HEK293 (cell line): ENCODE measurements at regions not wholly inside any gene's neighbourhood (a gene's known extent, or its start where the extent isn't known, plus 50 kb on each side); places are given as distances from the start of the nearest gene placed in this dataset.

Experiments
- CTCF ChIA-PET: fragments of 350-600 bp; formaldehyde crosslinking; extraction: SDS; loops from one replicate; lab custom pipeline; 2021; ENCODE audit warnings: antibody characterized with exemption; lab: Yijun Ruan, JAX
- POLR2A ChIA-PET: fragments of 300-600 bp; formaldehyde crosslinking; extraction: SDS; loops from one replicate; lab custom pipeline; 2020; ENCODE audit warnings: antibody characterized with exemption, inconsistent platforms; lab: Yijun Ruan, JAX
- H3K27ac ChIP-seq: fragments of 200-500 bp; sonication (Bioruptor generic); 2 replicates; pipeline ENCODE4 v1.5.1; 2014; ENCODE audit warnings: low read depth, low read length, control low read depth, inconsistent platforms; ENCODE audit errors: extremely low read depth
- H3K36me3 ChIP-seq, 2 experiments: fragments of 200-500 bp in 1 of 2; sonication (Bioruptor generic) in 1 of 2; 1 replicate in 1 of 2; 2 replicates in 1 of 2; pipeline ENCODE4 v1.5.1; 2014 to 2017; ENCODE audit warnings: inconsistent platforms in 2 of 2, low read length in 2 of 2; ENCODE audit not compliant: control insufficient read depth in 2 of 2, insufficient read depth in 1 of 2
- H3K4me1 ChIP-seq: fragments of 200-500 bp; sonication (Bioruptor generic); 2 replicates; pipeline ENCODE4 v1.5.1; 2014; ENCODE audit warnings: mild to moderate bottlenecking, low read length, inconsistent platforms; ENCODE audit not compliant: control insufficient read depth, insufficient read depth
- H3K4me3 ChIP-seq: 2 replicates; pipeline ENCODE4 v1.5.1; 2011; ENCODE audit warnings: low read depth, mild to moderate bottlenecking, control low read depth, low read length, moderate library complexity
- H3K9me3 ChIP-seq: fragments of 200-500 bp; sonication (Bioruptor generic); 2 replicates; pipeline ENCODE4 v1.5.1; 2014; ENCODE audit warnings: low read depth, low read length, inconsistent platforms; ENCODE audit not compliant: control insufficient read depth, insufficient read depth
- IKZF3 ChIP-seq: fragments of 450-650 bp; IDR thresholded peaks from 2 replicates; pipeline ENCODE4 v1.5.0; 2018; ENCODE audit warnings: missing biosample characterization, mild to moderate bottlenecking, missing genetic modification characterization, moderate library complexity
- KLF1 ChIP-seq: fragments of 450-650 bp; formaldehyde crosslinking; IDR thresholded peaks from 2 replicates; pipeline ENCODE4 v1.5.1; 2016; ENCODE audit warnings: missing biosample characterization, missing genetic modification characterization
- KLF9 ChIP-seq: fragments of 450-650 bp; formaldehyde crosslinking; IDR thresholded peaks from 2 replicates; pipeline ENCODE4 v1.5.1; 2016; ENCODE audit warnings: missing biosample characterization, missing genetic modification characterization, low read depth
- MEIS1 ChIP-seq: sonication (generic); formaldehyde crosslinking; IDR thresholded peaks from 2 replicates; pipeline ENCODE4 v1.8.1; 2022; ENCODE audit warnings: missing genetic modification reagents, mild to moderate bottlenecking, borderline replicate concordance
- ZIC2 ChIP-seq: fragments of 450-650 bp; formaldehyde crosslinking; IDR thresholded peaks from 2 replicates; pipeline ENCODE4 v1.5.1; 2016; ENCODE audit warnings: missing biosample characterization, missing genetic modification characterization
- ZNF112 ChIP-seq: fragments of 450-650 bp; formaldehyde crosslinking; IDR thresholded peaks from 2 replicates; pipeline ENCODE4 v1.5.0; 2017; ENCODE audit warnings: missing biosample characterization, missing genetic modification characterization
- ZNF239 ChIP-seq: fragments of 450-650 bp; formaldehyde crosslinking; IDR thresholded peaks from 2 replicates; pipeline ENCODE4 v1.5.1; 2016; ENCODE audit warnings: missing biosample characterization, missing genetic modification characterization
- ZNF510 ChIP-seq: fragments of 450-650 bp; formaldehyde crosslinking; IDR thresholded peaks from 2 replicates; pipeline ENCODE4 v1.5.1; 2018; ENCODE audit warnings: mild to moderate bottlenecking, missing genetic modification characterization, missing biosample characterization; ENCODE audit not compliant: insufficient replicate concordance
- ZNF549 ChIP-seq: fragments of 450-650 bp; IDR thresholded peaks from 2 replicates; pipeline ENCODE4 v1.5.1; 2018; ENCODE audit warnings: missing biosample characterization, missing genetic modification characterization, mild to moderate bottlenecking, inconsistent platforms, moderate library complexity
- ZNF624 ChIP-seq: fragments of 450-650 bp; formaldehyde crosslinking; IDR thresholded peaks from 2 replicates; pipeline ENCODE4 v1.5.1; 2017; ENCODE audit warnings: missing biosample characterization, missing genetic modification characterization
- ZNF660 ChIP-seq: fragments of 450-650 bp; IDR thresholded peaks from 2 replicates; pipeline ENCODE4 v1.5.1; 2018; ENCODE audit warnings: missing biosample characterization, mild to moderate bottlenecking, missing genetic modification characterization
- ZNF776 ChIP-seq: fragments of 450-650 bp; formaldehyde crosslinking; IDR thresholded peaks from 2 replicates; pipeline ENCODE4 v1.5.0; 2017; ENCODE audit warnings: missing biosample characterization, missing genetic modification characterization, borderline replicate concordance
- ZNF777 ChIP-seq: fragments of 450-650 bp; formaldehyde crosslinking; IDR thresholded peaks from 2 replicates; pipeline ENCODE4 v1.5.1; 2017; ENCODE audit warnings: missing biosample characterization, missing genetic modification characterization, borderline replicate concordance
- ZNF785 ChIP-seq: fragments of 450-650 bp; formaldehyde crosslinking; IDR thresholded peaks from 2 replicates; pipeline ENCODE4 v1.5.1; 2016; ENCODE audit warnings: missing biosample characterization, missing genetic modification characterization
- TF ChIP-seq, protein P1 (sequence below): IDR thresholded peaks from 2 replicates; pipeline ENCODE4 v1.6.1; 2011; ENCODE audit warnings: mild to moderate bottlenecking, low read depth, low read length, borderline replicate concordance
- TF ChIP-seq, protein P2 (sequence below): fragments of 450-650 bp; formaldehyde crosslinking; IDR thresholded peaks from 2 replicates; pipeline ENCODE4 v1.5.1; 2016; ENCODE audit warnings: missing biosample characterization, missing genetic modification characterization
- TF ChIP-seq, protein P3 (sequence below): fragments of 450-650 bp; formaldehyde crosslinking; IDR thresholded peaks from 2 replicates; pipeline ENCODE4 v1.5.1; 2016; ENCODE audit warnings: missing biosample characterization, missing genetic modification characterization, low read depth
- TF ChIP-seq, protein P4 (sequence below): fragments of 450-650 bp; formaldehyde crosslinking; conservative IDR thresholded peaks from 2 replicates; pipeline ENCODE4 v1.5.1; 2016; ENCODE audit warnings: low read depth, missing biosample characterization, missing genetic modification characterization
- TF ChIP-seq, protein P5 (sequence below): fragments of 450-650 bp; formaldehyde crosslinking; IDR thresholded peaks from 2 replicates; pipeline ENCODE4 v1.5.1; 2016; ENCODE audit warnings: missing biosample characterization, missing genetic modification characterization

DNA sequence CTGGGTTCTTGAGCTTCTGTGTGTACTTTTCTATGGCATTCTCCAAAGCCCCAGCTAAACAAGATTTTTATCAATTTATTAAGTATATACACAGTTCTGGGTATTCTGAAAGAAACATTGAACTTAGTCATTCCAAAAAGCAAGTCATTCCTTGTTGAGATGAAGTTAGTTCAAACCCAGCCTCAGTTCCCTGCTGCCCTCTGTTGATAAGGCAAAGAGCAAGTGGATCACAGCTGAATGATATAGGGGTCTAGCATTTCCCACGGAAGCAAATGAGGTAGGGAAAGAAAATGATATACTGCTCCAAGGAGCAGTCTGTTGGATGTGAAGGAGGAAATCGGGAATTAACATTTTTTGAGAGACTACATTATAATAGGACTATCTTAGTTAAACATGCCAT lies 841.8 kb upstream of the TENM4 start:
- POLR2A ChIA-PET: no interaction called here
- no peaks in the 10 kb centered on the region for H3K36me3 ChIP-seq
- CTCF ChIA-PET: no interaction called here
- no peaks in the 10 kb centered on the region for H3K9me3 ChIP-seq
- TF ChIP-seq ZNF660 (tag by site-specific recombination): no peak
- no peak for TF ChIP-seq ZNF785 (tag by site-specific recombination)
- TF ChIP-seq KLF9 (tag by site-specific recombination): no peak
- no peak for TF ChIP-seq MEIS1
- TF ChIP-seq ZNF239 (tag by site-specific recombination): no peak
- TF ChIP-seq, protein P1, sequence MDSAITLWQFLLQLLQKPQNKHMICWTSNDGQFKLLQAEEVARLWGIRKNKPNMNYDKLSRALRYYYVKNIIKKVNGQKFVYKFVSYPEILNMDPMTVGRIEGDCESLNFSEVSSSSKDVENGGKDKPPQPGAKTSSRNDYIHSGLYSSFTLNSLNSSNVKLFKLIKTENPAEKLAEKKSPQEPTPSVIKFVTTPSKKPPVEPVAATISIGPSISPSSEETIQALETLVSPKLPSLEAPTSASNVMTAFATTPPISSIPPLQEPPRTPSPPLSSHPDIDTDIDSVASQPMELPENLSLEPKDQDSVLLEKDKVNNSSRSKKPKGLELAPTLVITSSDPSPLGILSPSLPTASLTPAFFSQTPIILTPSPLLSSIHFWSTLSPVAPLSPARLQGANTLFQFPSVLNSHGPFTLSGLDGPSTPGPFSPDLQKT: no peak
- TF ChIP-seq, protein P2, sequence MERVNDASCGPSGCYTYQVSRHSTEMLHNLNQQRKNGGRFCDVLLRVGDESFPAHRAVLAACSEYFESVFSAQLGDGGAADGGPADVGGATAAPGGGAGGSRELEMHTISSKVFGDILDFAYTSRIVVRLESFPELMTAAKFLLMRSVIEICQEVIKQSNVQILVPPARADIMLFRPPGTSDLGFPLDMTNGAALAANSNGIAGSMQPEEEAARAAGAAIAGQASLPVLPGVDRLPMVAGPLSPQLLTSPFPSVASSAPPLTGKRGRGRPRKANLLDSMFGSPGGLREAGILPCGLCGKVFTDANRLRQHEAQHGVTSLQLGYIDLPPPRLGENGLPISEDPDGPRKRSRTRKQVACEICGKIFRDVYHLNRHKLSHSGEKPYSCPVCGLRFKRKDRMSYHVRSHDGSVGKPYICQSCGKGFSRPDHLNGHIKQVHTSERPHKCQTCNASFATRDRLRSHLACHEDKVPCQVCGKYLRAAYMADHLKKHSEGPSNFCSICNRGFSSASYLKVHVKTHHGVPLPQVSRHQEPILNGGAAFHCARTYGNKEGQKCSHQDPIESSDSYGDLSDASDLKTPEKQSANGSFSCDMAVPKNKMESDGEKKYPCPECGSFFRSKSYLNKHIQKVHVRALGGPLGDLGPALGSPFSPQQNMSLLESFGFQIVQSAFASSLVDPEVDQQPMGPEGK (tag by site-specific recombination): no peak
- TF ChIP-seq, protein P3, sequence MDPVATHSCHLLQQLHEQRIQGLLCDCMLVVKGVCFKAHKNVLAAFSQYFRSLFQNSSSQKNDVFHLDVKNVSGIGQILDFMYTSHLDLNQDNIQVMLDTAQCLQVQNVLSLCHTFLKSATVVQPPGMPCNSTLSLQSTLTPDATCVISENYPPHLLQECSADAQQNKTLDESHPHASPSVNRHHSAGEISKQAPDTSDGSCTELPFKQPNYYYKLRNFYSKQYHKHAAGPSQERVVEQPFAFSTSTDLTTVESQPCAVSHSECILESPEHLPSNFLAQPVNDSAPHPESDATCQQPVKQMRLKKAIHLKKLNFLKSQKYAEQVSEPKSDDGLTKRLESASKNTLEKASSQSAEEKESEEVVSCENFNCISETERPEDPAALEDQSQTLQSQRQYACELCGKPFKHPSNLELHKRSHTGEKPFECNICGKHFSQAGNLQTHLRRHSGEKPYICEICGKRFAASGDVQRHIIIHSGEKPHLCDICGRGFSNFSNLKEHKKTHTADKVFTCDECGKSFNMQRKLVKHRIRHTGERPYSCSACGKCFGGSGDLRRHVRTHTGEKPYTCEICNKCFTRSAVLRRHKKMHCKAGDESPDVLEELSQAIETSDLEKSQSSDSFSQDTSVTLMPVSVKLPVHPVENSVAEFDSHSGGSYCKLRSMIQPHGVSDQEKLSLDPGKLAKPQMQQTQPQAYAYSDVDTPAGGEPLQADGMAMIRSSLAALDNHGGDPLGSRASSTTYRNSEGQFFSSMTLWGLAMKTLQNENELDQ: no peak
- TF ChIP-seq IKZF3 (tag by site-specific recombination): no peak
- TF ChIP-seq ZNF776 (tag by site-specific recombination): no peak
- TF ChIP-seq, protein P4, sequence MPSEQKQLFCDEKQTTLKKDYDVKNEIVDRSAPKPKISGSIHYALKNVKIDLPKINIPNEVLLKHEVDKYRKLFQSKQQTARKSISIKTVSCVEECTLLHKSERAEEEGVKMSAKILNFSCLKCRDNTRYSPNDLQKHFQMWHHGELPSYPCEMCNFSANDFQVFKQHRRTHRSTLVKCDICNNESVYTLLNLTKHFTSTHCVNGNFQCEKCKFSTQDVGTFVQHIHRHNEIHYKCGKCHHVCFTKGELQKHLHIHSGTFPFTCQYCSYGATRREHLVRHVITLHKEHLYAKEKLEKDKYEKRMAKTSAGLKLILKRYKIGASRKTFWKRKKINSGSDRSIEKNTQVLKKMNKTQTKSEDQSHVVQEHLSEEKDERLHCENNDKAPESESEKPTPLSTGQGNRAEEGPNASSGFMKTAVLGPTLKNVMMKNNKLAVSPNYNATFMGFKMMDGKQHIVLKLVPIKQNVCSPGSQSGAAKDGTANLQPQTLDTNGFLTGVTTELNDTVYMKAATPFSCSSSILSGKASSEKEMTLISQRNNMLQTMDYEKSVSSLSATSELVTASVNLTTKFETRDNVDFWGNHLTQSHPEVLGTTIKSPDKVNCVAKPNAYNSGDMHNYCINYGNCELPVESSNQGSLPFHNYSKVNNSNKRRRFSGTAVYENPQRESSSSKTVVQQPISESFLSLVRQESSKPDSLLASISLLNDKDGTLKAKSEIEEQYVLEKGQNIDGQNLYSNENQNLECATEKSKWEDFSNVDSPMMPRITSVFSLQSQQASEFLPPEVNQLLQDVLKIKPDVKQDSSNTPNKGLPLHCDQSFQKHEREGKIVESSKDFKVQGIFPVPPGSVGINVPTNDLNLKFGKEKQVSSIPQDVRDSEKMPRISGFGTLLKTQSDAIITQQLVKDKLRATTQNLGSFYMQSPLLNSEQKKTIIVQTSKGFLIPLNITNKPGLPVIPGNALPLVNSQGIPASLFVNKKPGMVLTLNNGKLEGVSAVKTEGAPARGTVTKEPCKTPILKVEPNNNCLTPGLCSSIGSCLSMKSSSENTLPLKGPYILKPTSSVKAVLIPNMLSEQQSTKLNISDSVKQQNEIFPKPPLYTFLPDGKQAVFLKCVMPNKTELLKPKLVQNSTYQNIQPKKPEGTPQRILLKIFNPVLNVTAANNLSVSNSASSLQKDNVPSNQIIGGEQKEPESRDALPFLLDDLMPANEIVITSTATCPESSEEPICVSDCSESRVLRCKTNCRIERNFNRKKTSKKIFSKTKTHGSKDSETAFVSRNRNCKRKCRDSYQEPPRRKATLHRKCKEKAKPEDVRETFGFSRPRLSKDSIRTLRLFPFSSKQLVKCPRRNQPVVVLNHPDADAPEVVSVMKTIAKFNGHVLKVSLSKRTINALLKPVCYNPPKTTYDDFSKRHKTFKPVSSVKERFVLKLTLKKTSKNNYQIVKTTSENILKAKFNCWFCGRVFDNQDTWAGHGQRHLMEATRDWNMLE (tag by site-specific recombination): no peak
- no peak overlapping the region for H3K27ac ChIP-seq
- H3K4me3 ChIP-seq: no peak overlapping the region
- no peaks in the 10 kb centered on the region for H3K4me1 ChIP-seq

DNA sequence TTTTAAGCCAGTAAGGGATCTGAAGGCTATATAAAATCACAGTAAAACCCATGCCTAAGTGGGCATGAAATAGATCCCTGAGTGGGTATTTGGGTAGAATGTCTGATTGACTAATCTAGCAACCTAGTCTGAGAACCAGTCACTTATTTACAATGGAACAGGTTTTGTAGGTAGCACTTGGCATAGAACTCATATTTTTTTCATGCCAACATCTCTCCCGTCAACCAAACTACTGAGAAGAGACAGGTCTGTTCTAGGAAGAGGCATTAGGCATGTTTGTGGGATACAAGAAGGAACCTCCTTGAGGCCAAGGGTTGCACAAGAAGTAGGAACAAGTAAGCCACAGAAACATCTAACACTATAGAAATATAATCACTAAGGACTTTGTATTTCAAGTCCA lies 840.4 kb upstream of the TENM4 start:
- no peaks in the 10 kb centered on the region for H3K36me3 ChIP-seq
- H3K4me3 ChIP-seq: no peak overlapping the region
- H3K27ac ChIP-seq: no peak overlapping the region
- H3K4me1 ChIP-seq: no peaks in the 10 kb centered on the region
- ChIA-PET POLR2A (no interaction called here), CTCF (no interaction called here)
- H3K9me3 ChIP-seq: no peaks in the 10 kb centered on the region
- no peak for TF ChIP-seq ZNF777 (tag by site-specific recombination)
- TF ChIP-seq KLF1 (tag by site-specific recombination): no peak
- no peak for TF ChIP-seq ZNF510 (tag by site-specific recombination)
- TF ChIP-seq ZNF549 (tag by site-specific recombination): no peak
- no peak for TF ChIP-seq ZIC2 (tag by site-specific recombination)
- no peak for TF ChIP-seq ZNF112 (tag by site-specific recombination)
- TF ChIP-seq ZNF624 (tag by site-specific recombination): no peak
- TF ChIP-seq, protein P5, sequence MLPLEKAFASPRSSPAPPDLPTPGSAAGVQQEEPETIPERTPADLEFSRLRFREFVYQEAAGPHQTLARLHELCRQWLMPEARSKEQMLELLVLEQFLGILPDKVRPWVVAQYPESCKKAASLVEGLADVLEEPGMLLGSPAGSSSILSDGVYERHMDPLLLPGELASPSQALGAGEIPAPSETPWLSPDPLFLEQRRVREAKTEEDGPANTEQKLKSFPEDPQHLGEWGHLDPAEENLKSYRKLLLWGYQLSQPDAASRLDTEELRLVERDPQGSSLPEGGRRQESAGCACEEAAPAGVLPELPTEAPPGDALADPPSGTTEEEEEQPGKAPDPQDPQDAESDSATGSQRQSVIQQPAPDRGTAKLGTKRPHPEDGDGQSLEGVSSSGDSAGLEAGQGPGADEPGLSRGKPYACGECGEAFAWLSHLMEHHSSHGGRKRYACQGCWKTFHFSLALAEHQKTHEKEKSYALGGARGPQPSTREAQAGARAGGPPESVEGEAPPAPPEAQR (tag by site-specific recombination): no peak
